Activated T-cell treated with anti-CD3 and anti-CD28 coated beads for 48 hours (primary cell): ENCODE measurements at regions not wholly inside any gene's neighbourhood (a gene's known extent, or its start where the extent isn't known, plus 50 kb on each side); places are given as distances from the start of the nearest gene placed in this dataset.

Source experiments
- DNase-seq: peaks from one replicate; pipeline ENCODE4 v3.0.0-alpha.2; 2020; ENCODE audit warnings: low read depth

GRCh38 chr2:120677221-120677620, 58.4 kb upstream of the GLI2 start:
- DNase-seq, result no peak

GRCh38 chr2:120677696-120678247, 57.9 kb upstream of the GLI2 start:
- DNase-seq, result no peak

DNA sequence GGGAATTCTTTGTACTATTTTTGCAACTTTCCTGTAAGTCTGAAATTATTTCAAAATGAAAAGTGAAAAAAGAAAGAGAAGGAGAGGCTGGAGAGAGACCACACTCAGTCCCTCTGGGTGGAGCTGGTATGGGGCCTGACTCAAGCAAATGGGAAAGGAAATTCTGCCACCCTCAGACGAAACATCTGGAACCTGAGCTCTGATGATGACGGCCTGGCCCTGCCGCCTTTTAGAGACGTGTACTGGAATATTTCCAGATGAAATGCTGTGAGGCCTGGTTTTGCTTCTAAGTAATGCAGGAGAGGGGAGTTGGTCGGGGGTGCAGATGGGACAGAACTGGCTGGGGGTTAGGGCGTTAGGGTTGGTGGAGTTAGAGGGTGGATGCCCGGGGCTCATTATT, 57.4 kb upstream of the GLI2 start:
- DNase-seq, result no peak

- no peak for DNase-seq
Observed at GRCh38 chr2:120678926-120679325, 56.7 kb upstream of the GLI2 start.

DNA sequence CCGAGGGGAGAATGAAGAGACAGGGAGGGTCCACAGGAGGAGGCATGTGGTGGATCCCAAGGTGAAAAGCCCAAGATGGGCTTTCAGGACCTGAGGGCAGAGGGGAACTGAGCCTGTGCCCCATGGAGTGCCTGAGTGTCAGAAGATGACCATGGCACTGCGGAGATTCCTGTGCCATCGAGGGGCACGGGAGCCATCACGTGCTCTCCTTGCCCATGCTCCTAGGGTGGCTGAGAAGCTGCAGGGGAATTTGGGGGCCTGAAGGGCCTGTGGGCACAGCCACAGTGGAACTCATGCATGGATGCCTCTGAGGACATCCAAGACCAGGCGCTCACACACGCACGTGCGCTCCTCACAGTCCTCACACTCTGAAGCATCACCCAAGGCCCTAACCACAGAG, 56.1 kb upstream of the GLI2 start:
- no peak for DNase-seq

GRCh38 chr2:120680136-120680761, 55.4 kb upstream of the GLI2 start:
- peak; percentile 59 for DNase-seq

DNA sequence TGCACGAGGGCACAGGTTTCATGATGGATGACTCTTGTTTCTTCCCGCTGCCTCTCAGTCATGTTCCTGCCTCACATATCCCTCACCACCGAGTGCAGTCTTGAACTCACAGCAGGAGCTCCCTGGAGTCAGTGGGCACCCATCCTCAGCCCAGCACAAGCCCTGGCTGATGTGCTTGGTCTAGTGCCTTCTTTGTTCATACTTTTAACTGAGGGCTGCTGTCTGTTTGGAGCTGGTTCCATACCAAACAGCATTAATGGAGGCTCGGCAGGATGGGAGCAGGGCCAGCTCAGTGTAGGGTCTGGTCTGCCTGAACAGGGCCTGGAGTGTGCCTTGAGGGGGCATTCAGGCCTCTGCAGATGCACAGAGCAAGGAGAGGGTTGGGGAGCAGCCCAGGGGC, 54.5 kb upstream of the GLI2 start:
- DNase-seq, result no peak

DNA sequence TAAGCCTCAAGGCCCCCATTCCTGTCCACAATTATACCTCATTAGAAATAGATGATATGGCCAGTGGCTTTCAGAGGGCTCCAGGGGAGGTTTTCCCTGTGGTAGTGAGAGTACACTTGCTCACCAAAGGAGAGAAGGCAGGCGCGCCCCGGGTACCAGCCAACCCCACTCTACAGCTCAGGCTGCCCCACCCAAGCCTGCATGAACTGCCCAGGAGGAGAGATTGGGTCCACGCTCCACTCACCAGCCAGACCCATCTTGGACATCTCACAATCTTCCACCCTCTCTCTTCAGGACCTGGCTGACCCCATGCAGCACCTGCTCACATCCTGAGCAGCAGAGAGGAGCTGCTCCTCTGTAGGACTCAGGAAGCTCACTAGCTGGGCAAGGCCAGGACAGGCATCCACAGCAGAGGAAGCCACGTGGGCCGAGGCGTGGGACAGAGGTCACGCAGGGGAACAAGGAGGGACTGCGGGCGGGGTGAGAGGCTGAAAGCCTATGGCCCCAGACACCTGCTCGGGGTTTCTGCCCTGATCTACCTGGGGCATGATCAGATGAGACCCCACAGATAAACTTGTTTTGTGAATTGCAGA, 53.9 kb upstream of the GLI2 start:
- no peak for DNase-seq

DNA sequence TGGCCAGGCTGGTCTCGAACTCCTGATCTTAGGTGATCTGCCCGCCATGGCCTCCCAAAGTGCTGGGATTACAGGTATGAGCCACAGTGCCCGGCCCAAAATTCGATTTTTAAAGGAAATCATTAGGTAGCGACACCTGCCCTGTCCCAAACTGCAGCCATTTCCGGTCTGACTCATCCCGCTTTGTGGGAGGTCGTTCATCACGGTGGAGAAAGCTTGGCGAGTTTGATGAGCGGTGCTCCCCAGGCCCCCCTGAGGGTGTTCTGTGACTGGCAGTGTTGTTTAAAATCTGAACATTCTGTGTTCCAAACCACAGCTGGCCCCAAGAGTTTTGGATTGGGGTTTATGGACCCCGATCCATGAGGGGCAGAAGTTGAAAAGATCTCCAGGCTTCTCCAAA, 53.0 kb upstream of the GLI2 start:
- DNase-seq, result no peak

DNA sequence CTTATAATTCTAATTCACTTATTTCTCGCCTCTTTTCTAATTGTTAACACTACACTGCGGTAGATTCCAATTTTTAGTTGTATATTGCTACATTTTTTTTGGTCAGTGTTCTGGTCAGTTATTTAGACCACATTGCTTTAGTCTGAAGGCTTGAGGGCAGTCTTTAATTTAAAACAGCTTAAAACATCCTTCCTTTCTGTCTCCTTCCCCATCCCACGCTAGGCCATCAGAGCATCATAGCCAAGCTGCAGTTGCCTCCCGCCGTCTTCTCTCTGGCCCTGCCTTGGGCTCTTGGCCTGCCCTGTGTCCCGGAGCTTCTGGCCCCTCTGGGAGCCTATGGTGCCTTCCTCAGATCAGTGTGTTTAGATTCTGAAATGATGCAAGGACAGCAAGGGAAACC, 52.6 kb upstream of the GLI2 start:
- DNase-seq, result no peak

DNA sequence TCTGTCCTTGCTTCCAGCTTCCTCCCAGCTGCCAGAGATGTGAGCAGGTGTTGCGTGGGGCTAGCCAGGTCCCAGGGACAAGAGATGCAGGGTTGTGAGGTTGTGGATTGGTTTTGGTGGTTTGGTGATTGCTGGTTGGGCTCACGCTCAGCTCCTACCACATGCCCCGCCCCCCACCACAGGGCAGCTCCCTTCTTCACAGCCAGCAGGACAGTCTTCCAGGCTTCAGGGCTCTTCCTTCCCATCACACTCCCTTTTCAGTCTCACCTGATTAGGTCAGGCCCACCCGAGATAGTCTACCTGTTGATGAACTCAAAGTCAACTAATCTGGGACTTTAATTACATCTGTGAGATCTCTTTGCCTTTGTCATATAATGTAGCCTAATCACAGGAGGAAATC, 52.0 kb upstream of the GLI2 start:
- no peak for DNase-seq

- DNase-seq, result no peak
Observed at GRCh38 chr2:120684289-120685065, 51.2 kb upstream of the GLI2 start.

- no peak for DNase-seq
Observed at GRCh38 chr2:120685066-120685973, 50.3 kb upstream of the GLI2 start.
